H1 (cell line): ENCODE measurements at regions not wholly inside any gene's neighbourhood (a gene's known extent, or its start where the extent isn't known, plus 50 kb on each side); places are given as distances from the start of the nearest gene placed in this dataset.

ENCODE experiments used
- CTCF ChIA-PET: fragments of 300-600 bp; sonication (Branson Sonifier 250); formaldehyde crosslinking; loops from one replicate; lab custom pipeline; 2021; ENCODE audit not compliant: partially characterized antibody; lab: Charles Lee
- POLR2A ChIA-PET: fragments of 300-600 bp; sonication (Branson Sonifier 250); formaldehyde crosslinking; loops from one replicate; lab custom pipeline; 2021; ENCODE audit warnings: inconsistent platforms; ENCODE audit not compliant: partially characterized antibody; lab: Charles Lee
- DNase-seq, 2 experiments: peaks; one replicate each; pipeline versions ENCODE4 v3.0.0 to v3.0.0-alpha.2; 2010 to 2022; ENCODE audit warnings: low spot score in 2 of 2, low read depth in 1 of 2, mixed read lengths in 1 of 2
- FAIRE-seq: peaks from 2 replicates; lab custom pipeline; 2011; peaks lifted over from hg19 to GRCh38; lab: Jason Lieb, UNC
- H2AFZ ChIP-seq: 2 replicates; pipeline ENCODE4 v1.8.1; 2012; ENCODE audit warnings: low read length, inconsistent platforms
- H2AK5ac ChIP-seq: 2 replicates; pipeline ENCODE4 v1.6.1; 2013; ENCODE audit warnings: low read depth, low read length
- H2BK120ac ChIP-seq: replicated peaks from 2 replicates; pipeline ENCODE3; 2013; ENCODE audit warnings: low read depth, low read length, inconsistent platforms
- H2BK12ac ChIP-seq: 2 replicates; pipeline ENCODE4 v1.6.1; 2013; ENCODE audit warnings: low read depth, low read length
- H2BK15ac ChIP-seq: 2 replicates; pipeline ENCODE4 v1.6.1; 2013; ENCODE audit warnings: low read length
- H2BK20ac ChIP-seq: 2 replicates; pipeline ENCODE4 v1.6.1; 2013; ENCODE audit warnings: low read length
- H2BK5ac ChIP-seq: 2 replicates; pipeline ENCODE4 v1.6.1; 2013; ENCODE audit warnings: low read depth, low read length
- H3K14ac ChIP-seq: 2 replicates; pipeline ENCODE4 v1.6.1; 2013; ENCODE audit warnings: inconsistent platforms; ENCODE audit not compliant: insufficient read length
- H3K18ac ChIP-seq: 2 replicates; pipeline ENCODE4 v1.6.1; 2013; ENCODE audit warnings: low read length; ENCODE audit errors: extremely low read depth
- H3K23ac ChIP-seq: 2 replicates; pipeline ENCODE4 v1.6.1; 2013; ENCODE audit warnings: inconsistent platforms; ENCODE audit not compliant: insufficient read length
- H3K23me2 ChIP-seq: 2 replicates; pipeline ENCODE4 v1.6.1; 2013; ENCODE audit warnings: low read depth, low read length
- H3K27ac ChIP-seq: 2 replicates; pipeline ENCODE4 v1.6.1; 2011; ENCODE audit warnings: low read depth, low read length, inconsistent platforms
- H3K27me3 ChIP-seq, 4 experiments: replicated peaks in 1 of 4; 1 replicate in 1 of 4; 2 replicates in 3 of 4; pipeline versions ENCODE4 v1.6.1 to v1.8.1; 2011 to 2013; ENCODE audit warnings: low read length in 3 of 4, mild to moderate bottlenecking in 3 of 4, inconsistent platforms in 2 of 4, mixed read lengths in 2 of 4, moderate library complexity in 1 of 4; ENCODE audit not compliant: control insufficient read depth in 3 of 4, insufficient read depth in 3 of 4; ENCODE audit errors: extremely low read depth in 1 of 4
- H3K36me3 ChIP-seq, 4 experiments: 2 replicates each; pipeline versions ENCODE4 v1.6.1 to v1.8.1; 2011 to 2013; ENCODE audit warnings: mild to moderate bottlenecking in 4 of 4, low read length in 3 of 4, moderate library complexity in 2 of 4, control low read depth in 1 of 4, inconsistent platforms in 1 of 4; ENCODE audit not compliant: insufficient read depth in 4 of 4, control insufficient read depth in 2 of 4
- H3K4ac ChIP-seq: replicated peaks from 2 replicates; pipeline ENCODE3; 2013; ENCODE audit warnings: low read length, low read depth, mixed read lengths, inconsistent platforms; ENCODE audit not compliant: insufficient read length
- H3K4me1 ChIP-seq, 4 experiments: replicated peaks in 1 of 4; 1 replicate in 1 of 4; 2 replicates in 3 of 4; pipeline versions ENCODE4 v1.6.1 to v1.8.1; 2011 to 2013; ENCODE audit warnings: low read length in 3 of 4, inconsistent platforms in 2 of 4, mixed read lengths in 1 of 4; ENCODE audit not compliant: insufficient read depth in 4 of 4, control insufficient read depth in 3 of 4
- H3K4me2 ChIP-seq, 2 experiments: 2 replicates each; pipeline versions ENCODE4 v1.6.1 to v1.8.1; 2011 to 2013; ENCODE audit warnings: low read depth in 2 of 2, low read length in 2 of 2, control low read depth in 1 of 2, inconsistent platforms in 1 of 2, mild to moderate bottlenecking in 1 of 2; ENCODE audit not compliant: insufficient read depth in 1 of 2
- H3K4me3 ChIP-seq, 4 experiments: fragments of 200-600, 300-600 bp in 1 of 4; sonication (generic), shearing (Covaris generic), sonication (Bioruptor Twin) in 1 of 4; 2 replicates each; pipeline versions ENCODE4 v1.5.1 to v1.8.1; 2011 to 2016; ENCODE audit warnings: low read length in 4 of 4, low read depth in 3 of 4, control low read depth in 2 of 4, inconsistent platforms in 2 of 4, mild to moderate bottlenecking in 2 of 4, mixed read lengths in 1 of 4, moderate library complexity in 1 of 4; ENCODE audit not compliant: insufficient read depth in 2 of 4; ENCODE audit errors: extremely low read depth in 1 of 4
- H3K56ac ChIP-seq: replicated peaks from 2 replicates; pipeline ENCODE3; 2013; ENCODE audit warnings: low read depth, mild to moderate bottlenecking, mixed read lengths, low read length, inconsistent platforms; ENCODE audit not compliant: insufficient read length
- H3K79me1 ChIP-seq: 2 replicates; pipeline ENCODE4 v1.6.1; 2013; ENCODE audit warnings: low read depth, low read length, control low read depth
- H3K79me2 ChIP-seq, 2 experiments: 2 replicates each; pipeline versions ENCODE4 v1.6.1 to v1.8.1; 2012 to 2013; ENCODE audit warnings: low read length in 2 of 2, mild to moderate bottlenecking in 2 of 2, inconsistent platforms in 1 of 2; ENCODE audit not compliant: insufficient read depth in 2 of 2, control insufficient read depth in 1 of 2
- H3K9ac ChIP-seq, 4 experiments: replicated peaks in 1 of 4; 1 replicate in 1 of 4; 2 replicates in 3 of 4; pipeline versions ENCODE4 v1.6.1 to v1.8.1; 2011 to 2013; ENCODE audit warnings: low read depth in 3 of 4, low read length in 3 of 4, control low read depth in 2 of 4, mild to moderate bottlenecking in 2 of 4, moderate library complexity in 2 of 4, inconsistent platforms in 1 of 4; ENCODE audit errors: extremely low read depth in 1 of 4
- H3K9me3 ChIP-seq, 2 experiments: 2 replicates each; pipeline versions ENCODE4 v1.6.1 to v1.8.1; 2012 to 2013; ENCODE audit warnings: mild to moderate bottlenecking in 2 of 2, moderate library complexity in 2 of 2, control low read depth in 1 of 2, inconsistent platforms in 1 of 2, low read depth in 1 of 2, low read length in 1 of 2, mixed read lengths in 1 of 2; ENCODE audit not compliant: insufficient read depth in 2 of 2
- H4K20me1 ChIP-seq, 2 experiments: replicated peaks in 1 of 2; 2 replicates each; pipeline versions ENCODE3 to v1.8.1; 2011 to 2013; ENCODE audit warnings: inconsistent platforms in 2 of 2, low read length in 2 of 2, mild to moderate bottlenecking in 1 of 2; ENCODE audit not compliant: insufficient read depth in 2 of 2, control insufficient read depth in 1 of 2
- H4K5ac ChIP-seq: 2 replicates; pipeline ENCODE4 v1.6.1; 2013; ENCODE audit warnings: low read length, low read depth, mixed read lengths, inconsistent platforms; ENCODE audit not compliant: insufficient read length
- H4K8ac ChIP-seq: 2 replicates; pipeline ENCODE4 v1.8.0; 2013; ENCODE audit warnings: mild to moderate bottlenecking, moderate library complexity, low read length, inconsistent platforms; ENCODE audit not compliant: insufficient read depth; ENCODE audit errors: extremely low read depth
- H4K91ac ChIP-seq: replicated peaks from 2 replicates; pipeline ENCODE3; 2013; ENCODE audit warnings: low read length, mixed read lengths, inconsistent platforms; ENCODE audit not compliant: insufficient read length
- BACH1 ChIP-seq: IDR thresholded peaks from 2 replicates; pipeline ENCODE4 v1.6.1; 2012; ENCODE audit warnings: low read length, improper control_type of control experiment
- CBX5 ChIP-seq: fragments of 300-800, 300-1000 bp; sonication (generic); IDR thresholded peaks from 2 replicates; pipeline ENCODE4 v1.7.1; 2016; ENCODE audit warnings: antibody characterized with exemption, low read length, low read depth
- CTBP2 ChIP-seq: IDR thresholded peaks from 2 replicates; pipeline ENCODE4 v1.7.0; 2011; ENCODE audit warnings: borderline replicate concordance, mild to moderate bottlenecking, moderate library complexity, mixed read lengths, low read length; ENCODE audit not compliant: insufficient read depth, insufficient read length
- EP300 ChIP-seq, 2 experiments: IDR thresholded peaks; 1 replicate in 1 of 2; 2 replicates in 1 of 2; pipeline ENCODE4 v1.6.1; 2011 to 2012; ENCODE audit warnings: low read depth in 2 of 2, low read length in 2 of 2, mild to moderate bottlenecking in 2 of 2, borderline replicate concordance in 1 of 2, inconsistent platforms in 1 of 2, moderate library complexity in 1 of 2
- HDAC6 ChIP-seq: IDR thresholded peaks from one replicate; pipeline ENCODE4 v1.7.1; 2012; ENCODE audit warnings: low read depth, mild to moderate bottlenecking, inconsistent platforms, low read length, moderate library complexity
- NANOG ChIP-seq: IDR thresholded peaks from 2 replicates; pipeline ENCODE4 v1.6.1; 2011; ENCODE audit warnings: low read length, low read depth, mild to moderate bottlenecking, inconsistent platforms; ENCODE audit not compliant: insufficient read depth, poor library complexity, severe bottlenecking
- RAD21 ChIP-seq, 2 experiments: IDR thresholded peaks in 1 of 2; conservative IDR thresholded peaks in 1 of 2; 2 replicates each; pipeline ENCODE4 v1.6.1; 2011; ENCODE audit warnings: low read depth in 2 of 2, low read length in 2 of 2, improper control_type of control experiment in 1 of 2, inconsistent platforms in 1 of 2, mild to moderate bottlenecking in 1 of 2, moderate library complexity in 1 of 2
- RNF2 ChIP-seq: fragments of 200-900, 300-1000 bp; sonication (generic); IDR thresholded peaks from 2 replicates; pipeline ENCODE4 v1.7.1; 2016; ENCODE audit warnings: borderline replicate concordance, low read depth, mild to moderate bottlenecking, antibody characterized with exemption, low read length; ENCODE audit not compliant: poor library complexity, severe bottlenecking; ENCODE audit errors: missing control alignments
- SIN3A ChIP-seq, 2 experiments: IDR thresholded peaks in 1 of 2; conservative IDR thresholded peaks in 1 of 2; 2 replicates each; pipeline ENCODE4 v1.6.1; 2011 to 2012; ENCODE audit warnings: low read length in 2 of 2, improper control_type of control experiment in 1 of 2, low read depth in 1 of 2, mild to moderate bottlenecking in 1 of 2
- SP2 ChIP-seq: IDR thresholded peaks from 2 replicates; pipeline ENCODE4 v1.6.1; 2012; ENCODE audit warnings: mild to moderate bottlenecking, low read length, inconsistent platforms
- TAF7 ChIP-seq: optimal IDR thresholded peaks from 2 replicates; pipeline ENCODE3; 2011; ENCODE audit warnings: low read depth, mild to moderate bottlenecking, inconsistent platforms, low read length, moderate library complexity, borderline replicate concordance
- YY1 ChIP-seq: IDR thresholded peaks from 2 replicates; pipeline ENCODE4 v1.6.1; 2011; ENCODE audit warnings: low read depth, mild to moderate bottlenecking, low read length
- WGBS, 2 experiments: shearing (Covaris generic) in 1 of 2; methylation state at CpG; one replicate each; pipeline versions ENCODE4 v1.1.6 to v1.1.7; 2013 to 2015; ENCODE audit warnings: low lambda C conversion rate in 2 of 2, mixed read lengths in 2 of 2, inconsistent platforms in 1 of 2, low coverage in 1 of 2, missing lambda C conversion rate in 1 of 2; ENCODE audit not compliant: insufficient replicate concordance in 2 of 2, insufficient coverage in 1 of 2, insufficient read length in 1 of 2; ENCODE audit errors: extremely low coverage in 1 of 2, missing lambda C conversion rate in 1 of 2; 5-methylcytosine and 5-hydroxymethylcytosine counted together

DNA sequence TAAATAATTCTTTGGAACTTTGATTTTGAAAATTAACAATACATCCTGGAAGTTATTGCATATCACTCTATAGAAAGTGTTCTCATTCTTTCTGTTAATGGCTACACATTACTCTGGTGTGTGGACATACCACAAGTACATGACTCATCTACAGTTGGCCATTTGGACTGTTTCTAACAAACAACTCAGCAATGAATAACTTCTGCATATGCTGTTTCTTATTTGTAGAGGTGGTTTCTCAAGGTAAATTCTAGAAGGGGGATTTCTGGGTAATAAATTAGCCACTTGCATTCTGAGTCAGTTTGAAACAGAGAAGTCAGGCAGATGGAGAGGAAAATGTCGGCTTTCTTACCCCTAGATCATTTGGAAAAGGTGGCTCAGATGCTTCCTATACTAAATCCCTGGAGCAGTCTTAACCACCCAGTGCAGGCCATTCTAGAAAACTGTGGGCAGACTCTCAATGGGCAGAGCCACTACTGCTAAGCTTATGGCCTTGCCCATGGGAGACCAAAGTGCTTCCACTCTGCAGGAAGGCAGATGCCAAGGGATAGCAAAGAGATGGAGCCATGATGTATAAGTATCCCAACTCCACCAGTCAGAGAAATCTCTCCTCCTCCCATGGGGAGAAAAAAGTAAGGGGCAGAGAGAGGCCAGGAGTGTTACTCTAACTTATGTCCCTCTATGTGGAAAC is 194.0 kb upstream of the PLPP4 start:
- no peaks in the 10 kb centered on the region for H3K79me1 ChIP-seq
- H2BK12ac ChIP-seq: no peak overlapping the region
- H3K4me1 ChIP-seq: no peaks in the 10 kb centered on the region
- no peak overlapping the region for H2BK5ac ChIP-seq
- no peak overlapping the region for H3K4me3 ChIP-seq
- FAIRE-seq: no peak
- no peak overlapping the region for H3K23ac ChIP-seq
- no peak for DNase-seq
- CTCF ChIA-PET: no interaction called here
- no peak overlapping the region for H2BK15ac ChIP-seq
- no peak overlapping the region for H2BK20ac ChIP-seq
- no peaks in the 10 kb centered on the region for H3K36me3 ChIP-seq
- no peak overlapping the region for H4K5ac ChIP-seq
- no peaks in the 10 kb centered on the region for H3K79me2 ChIP-seq
- H3K23me2 ChIP-seq: no peaks in the 10 kb centered on the region
- H2AFZ ChIP-seq: no peak overlapping the region
- no peak overlapping the region for H3K27ac ChIP-seq
- WGBS, 2 experiments: 100% methylated on average over 1 of the region's 1 CpG; no CpG with 5 or more reads in 1 of the 2 experiments
- no peaks in the 10 kb centered on the region for H3K9me3 ChIP-seq
- no peak overlapping the region for H2AK5ac ChIP-seq
- no peak overlapping the region for H3K4me2 ChIP-seq
- H4K20me1 ChIP-seq: no peaks in the 10 kb centered on the region
- H2BK120ac ChIP-seq: no peak overlapping the region
- no peak overlapping the region for H4K91ac ChIP-seq
- no peak overlapping the region for H3K56ac ChIP-seq
- H3K9ac ChIP-seq: no peak overlapping the region
- H4K8ac ChIP-seq: no peak overlapping the region
- no peak overlapping the region for H3K18ac ChIP-seq
- no peak overlapping the region for H3K14ac ChIP-seq
- POLR2A ChIA-PET: no interaction called here
- no peaks in the 10 kb centered on the region for H3K27me3 ChIP-seq
- no peak overlapping the region for H3K4ac ChIP-seq
- no peak for TF ChIP-seq SIN3A (conservative IDR thresholded peaks at IDR 0.05 in 1 of 2, IDR thresholded peaks at IDR 0.05 in 1 of 2; ENCODE audit: low read depth in 1 of 2, low read length in 2 of 2)
- TF ChIP-seq HDAC6: no peak
- no peak for TF ChIP-seq CTBP2
- no peak for TF ChIP-seq CBX5
- no peak for TF ChIP-seq YY1
- no peak for TF ChIP-seq EP300 (IDR thresholded peaks at IDR 0.05; ENCODE audit: borderline replicate concordance in 1 of 2, low read depth in 2 of 2, low read length in 2 of 2)
- TF ChIP-seq NANOG: no peak
- no peak for TF ChIP-seq RNF2
- TF ChIP-seq RAD21 (IDR thresholded peaks at IDR 0.05 in 1 of 2, conservative IDR thresholded peaks at IDR 0.05 in 1 of 2; ENCODE audit: low read depth in 2 of 2, low read length in 2 of 2): no peak
- no peak for TF ChIP-seq BACH1
- TF ChIP-seq TAF7: no peak
- no peak for TF ChIP-seq SP2
